ENCODE measurements at regions not wholly inside any gene's neighbourhood (a gene's known extent, or its start where the extent isn't known, plus 50 kb on each side); places are given as distances from the start of the nearest gene placed in this dataset.

- no peak for DNase-seq (ENCODE audit: extremely low spot score)
- ChIA-PET POLR2A (no interaction called here), CTCF (no interaction called here)
- TF ChIP-seq CTCF (IDR thresholded peaks at IDR 0.05; ENCODE audit: control extremely low read depth, extremely low read depth, low read depth, missing control alignments) = no peak
Observed at GRCh38 chr15:72923289-72923688, 129.0 kb upstream of the NEO1 start.

- POLR2A ChIA-PET = no interaction called here
- CTCF ChIA-PET = interaction anchor here (1.6 kb wide), 1 partner anchor 9 kb away, joined by 4 read pairs; no protein-coding TSS in a partner anchor
- TF ChIP-seq CTCF (IDR thresholded peaks at IDR 0.05; ENCODE audit: control extremely low read depth, extremely low read depth, low read depth, missing control alignments) = no peak
- DNase-seq (ENCODE audit: extremely low spot score) = no peak
Observed at GRCh38 chr15:72920551-72920950, 131.7 kb upstream of the NEO1 start.

GRCh38 chr15:72919936-72920465 is 132.3 kb upstream of the NEO1 start:
- CTCF ChIA-PET = no interaction called here
- POLR2A ChIA-PET = no interaction called here
- TF ChIP-seq CTCF (IDR thresholded peaks at IDR 0.05; ENCODE audit: control extremely low read depth, extremely low read depth, low read depth, missing control alignments) = no peak
- no peak for DNase-seq (ENCODE audit: extremely low spot score)

- DNase-seq (ENCODE audit: extremely low spot score) = no peak
- POLR2A ChIA-PET = no interaction called here
- no peak for TF ChIP-seq CTCF (IDR thresholded peaks at IDR 0.05; ENCODE audit: control extremely low read depth, extremely low read depth, low read depth, missing control alignments)
- CTCF ChIA-PET = no interaction called here
Observed at GRCh38 chr15:72916897-72917296, 133.3 kb upstream of the ADPGK start.

- CTCF ChIA-PET = no interaction called here
- DNase-seq (ENCODE audit: extremely low spot score) = no peak
- no peak for TF ChIP-seq CTCF (IDR thresholded peaks at IDR 0.05; ENCODE audit: control extremely low read depth, extremely low read depth, low read depth, missing control alignments)
- POLR2A ChIA-PET = no interaction called here
Observed at GRCh38 chr15:72916378-72916777, 132.8 kb upstream of the ADPGK start.

- ChIA-PET POLR2A (no interaction called here), CTCF (no interaction called here)
- no peak for TF ChIP-seq CTCF (IDR thresholded peaks at IDR 0.05; ENCODE audit: control extremely low read depth, extremely low read depth, low read depth, missing control alignments)
- no peak for DNase-seq (ENCODE audit: extremely low spot score)
Observed at GRCh38 chr15:72915843-72916242, 132.3 kb upstream of the ADPGK start.

GRCh38 chr15:72912996-72913395 is 129.4 kb upstream of the ADPGK start:
- ChIA-PET CTCF (no interaction called here), POLR2A (no interaction called here)
- DNase-seq (ENCODE audit: extremely low spot score) = no peak
- TF ChIP-seq CTCF (IDR thresholded peaks at IDR 0.05; ENCODE audit: control extremely low read depth, extremely low read depth, low read depth, missing control alignments) = no peak

Data from GM10248 (cell line).